Kidney epithelial cell (primary cell): ENCODE measurements at regions not wholly inside any gene's neighbourhood (a gene's known extent, or its start where the extent isn't known, plus 50 kb on each side); places are given as distances from the start of the nearest gene placed in this dataset.

ENCODE experiments used
- DNase-seq: peaks from one replicate; pipeline ENCODE4 v3.0.0-alpha.2; 2010; ENCODE audit warnings: low read depth
- H3K27me3 ChIP-seq: 2 replicates; pipeline ENCODE4 v1.6.0; 2011; ENCODE audit warnings: low read length; ENCODE audit not compliant: control insufficient read depth, insufficient read depth
- H3K36me3 ChIP-seq: 2 replicates; pipeline ENCODE4 v1.5.1; 2011; ENCODE audit warnings: low read length; ENCODE audit not compliant: control insufficient read depth, insufficient read depth
- H3K4me3 ChIP-seq: 2 replicates; pipeline ENCODE4 v1.5.1; 2011; ENCODE audit warnings: low read depth, mild to moderate bottlenecking, control low read depth, low read length
- TF ChIP-seq, protein P1 (sequence below): IDR thresholded peaks from 2 replicates; pipeline ENCODE4 v1.5.1; 2011; ENCODE audit warnings: mild to moderate bottlenecking, moderate library complexity, low read length, control low read depth, inconsistent platforms; ENCODE audit not compliant: insufficient read depth, poor library complexity, severe bottlenecking

DNA sequence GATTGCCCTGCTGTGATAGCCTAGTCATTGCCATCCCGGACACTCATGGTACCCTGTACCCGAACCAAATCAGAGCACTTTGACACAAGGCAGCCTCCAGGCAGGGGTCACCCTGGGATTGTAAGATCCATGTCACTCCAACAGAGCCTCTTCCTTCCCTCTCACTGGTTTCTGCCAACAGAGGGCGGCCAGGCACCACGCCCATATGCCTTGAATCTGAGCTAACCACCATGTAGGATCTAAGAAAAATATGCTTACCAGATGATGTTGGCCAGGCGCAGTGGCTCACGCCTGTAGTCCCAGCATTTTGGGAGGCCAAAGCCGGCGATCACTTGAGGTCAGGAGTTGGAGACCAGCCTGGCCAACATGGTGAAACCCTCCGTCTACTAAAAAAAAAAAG lies 389.2 kb upstream of the KLF6 start:
- DNase-seq = no peak
- Histone ChIP-seq H3K36me3 (no peaks in the 10 kb centered on the region), H3K27me3 (no peaks in the 10 kb centered on the region), H3K4me3 (no peak overlapping the region)
- TF ChIP-seq, protein P1, sequence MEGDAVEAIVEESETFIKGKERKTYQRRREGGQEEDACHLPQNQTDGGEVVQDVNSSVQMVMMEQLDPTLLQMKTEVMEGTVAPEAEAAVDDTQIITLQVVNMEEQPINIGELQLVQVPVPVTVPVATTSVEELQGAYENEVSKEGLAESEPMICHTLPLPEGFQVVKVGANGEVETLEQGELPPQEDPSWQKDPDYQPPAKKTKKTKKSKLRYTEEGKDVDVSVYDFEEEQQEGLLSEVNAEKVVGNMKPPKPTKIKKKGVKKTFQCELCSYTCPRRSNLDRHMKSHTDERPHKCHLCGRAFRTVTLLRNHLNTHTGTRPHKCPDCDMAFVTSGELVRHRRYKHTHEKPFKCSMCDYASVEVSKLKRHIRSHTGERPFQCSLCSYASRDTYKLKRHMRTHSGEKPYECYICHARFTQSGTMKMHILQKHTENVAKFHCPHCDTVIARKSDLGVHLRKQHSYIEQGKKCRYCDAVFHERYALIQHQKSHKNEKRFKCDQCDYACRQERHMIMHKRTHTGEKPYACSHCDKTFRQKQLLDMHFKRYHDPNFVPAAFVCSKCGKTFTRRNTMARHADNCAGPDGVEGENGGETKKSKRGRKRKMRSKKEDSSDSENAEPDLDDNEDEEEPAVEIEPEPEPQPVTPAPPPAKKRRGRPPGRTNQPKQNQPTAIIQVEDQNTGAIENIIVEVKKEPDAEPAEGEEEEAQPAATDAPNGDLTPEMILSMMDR = no peak

DNA sequence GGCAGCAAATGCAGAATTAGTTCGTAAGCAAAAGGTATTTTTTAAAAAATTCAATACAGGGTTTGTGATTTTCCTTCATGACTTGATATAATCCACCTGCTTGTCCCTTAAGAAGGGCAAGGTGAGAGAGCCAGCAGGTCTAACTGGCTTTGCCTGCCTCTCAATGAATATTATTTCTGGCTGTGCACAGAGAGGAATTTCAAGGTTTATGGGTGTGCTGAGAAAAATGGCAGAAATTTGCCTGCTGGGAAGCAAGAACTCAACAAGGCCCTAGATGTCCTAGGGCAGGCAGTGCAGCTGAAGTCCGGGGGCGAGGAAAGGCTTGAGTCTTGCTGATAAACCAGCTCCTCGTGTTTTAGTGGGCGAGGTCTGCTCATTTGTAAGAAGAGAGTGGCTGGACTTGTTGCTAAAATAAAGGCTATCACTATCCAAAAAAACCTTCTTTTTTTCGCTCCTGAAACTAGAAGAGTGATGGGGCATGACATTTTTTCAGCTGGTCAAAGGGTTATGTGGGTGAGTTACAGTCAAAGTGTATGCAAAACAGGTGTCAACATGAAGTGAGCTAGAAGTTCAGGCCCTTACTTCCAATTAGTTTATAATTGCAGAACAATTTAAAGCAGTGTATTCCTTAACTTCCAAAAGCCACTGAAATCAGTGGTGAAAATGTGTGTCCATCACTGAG lies 385.8 kb upstream of the KLF6 start:
- TF ChIP-seq, protein P1 = no peak
- Histone ChIP-seq H3K27me3 (no peaks in the 10 kb centered on the region), H3K4me3 (no peak overlapping the region), H3K36me3 (no peaks in the 10 kb centered on the region)
- DNase-seq = no peak

DNA sequence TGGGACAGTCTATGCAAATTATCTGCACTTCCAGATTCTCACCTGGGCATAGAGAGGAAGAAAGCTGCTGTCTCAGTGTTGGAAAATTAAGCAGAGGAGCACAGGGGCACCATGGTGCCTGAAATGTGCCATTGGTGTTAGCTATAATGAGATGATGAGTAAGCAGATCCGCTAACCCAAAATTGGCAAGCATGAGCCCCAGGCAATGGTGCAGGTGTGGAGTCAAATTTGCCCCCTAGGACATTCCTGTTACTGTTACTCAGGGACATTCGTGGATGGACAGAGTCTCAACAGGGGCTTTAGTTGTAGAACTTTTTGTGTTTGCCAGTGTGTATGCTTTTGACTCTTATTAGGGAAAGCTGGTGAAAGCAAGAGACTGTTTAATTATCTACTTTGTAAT lies 385.2 kb upstream of the KLF6 start:
- Histone ChIP-seq H3K27me3 (no peaks in the 10 kb centered on the region), H3K36me3 (no peaks in the 10 kb centered on the region), H3K4me3 (no peak overlapping the region)
- no peak for DNase-seq
- TF ChIP-seq, protein P1 = no peak

DNA sequence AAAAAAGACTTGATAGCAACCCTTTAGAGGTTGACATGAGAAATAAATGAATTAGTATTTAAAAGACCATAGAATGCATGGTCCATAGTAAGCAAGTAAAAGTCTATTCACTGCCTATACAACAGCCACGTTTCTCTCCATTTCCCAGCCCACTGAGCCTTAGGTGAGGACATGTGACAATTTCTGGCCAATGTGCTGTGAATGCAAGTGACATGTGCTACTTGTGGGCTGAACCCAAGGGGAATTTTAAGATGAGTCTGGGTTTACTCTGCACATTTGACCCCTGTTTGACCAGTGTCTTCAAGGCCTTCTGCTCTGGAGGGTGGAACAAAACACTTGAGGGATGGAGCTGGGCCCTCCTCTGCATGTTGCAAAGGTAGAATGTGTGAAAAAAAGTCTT lies 384.4 kb upstream of the KLF6 start:
- no peaks in the 10 kb centered on the region for H3K36me3 ChIP-seq
- DNase-seq = no peak
- H3K27me3 ChIP-seq = no peaks in the 10 kb centered on the region
- H3K4me3 ChIP-seq = no peak overlapping the region
- TF ChIP-seq, protein P1 = no peak

DNA sequence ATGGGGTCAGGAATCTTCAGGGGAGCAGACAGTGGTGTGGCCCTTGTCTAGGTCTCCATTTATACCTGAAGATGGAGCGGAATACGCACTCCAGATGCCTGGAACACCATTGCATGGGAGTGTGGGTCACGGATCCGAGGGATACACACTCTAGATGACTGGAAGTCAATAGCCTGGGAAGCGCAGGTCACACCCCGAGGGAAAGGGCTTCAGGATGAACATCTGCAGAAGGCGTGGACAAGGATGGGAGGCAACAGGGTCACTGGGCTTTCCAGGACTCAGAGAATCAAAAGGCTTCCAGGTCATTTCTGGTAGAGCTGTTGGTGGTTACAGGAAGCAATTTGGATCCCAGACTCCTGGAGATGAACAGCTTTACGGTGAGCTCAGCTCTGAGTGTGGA lies 382.2 kb upstream of the KLF6 start:
- TF ChIP-seq, protein P1 = no peak
- H3K4me3 ChIP-seq = no peak overlapping the region
- H3K27me3 ChIP-seq = no peaks in the 10 kb centered on the region
- H3K36me3 ChIP-seq = no peaks in the 10 kb centered on the region
- DNase-seq = no peak

DNA sequence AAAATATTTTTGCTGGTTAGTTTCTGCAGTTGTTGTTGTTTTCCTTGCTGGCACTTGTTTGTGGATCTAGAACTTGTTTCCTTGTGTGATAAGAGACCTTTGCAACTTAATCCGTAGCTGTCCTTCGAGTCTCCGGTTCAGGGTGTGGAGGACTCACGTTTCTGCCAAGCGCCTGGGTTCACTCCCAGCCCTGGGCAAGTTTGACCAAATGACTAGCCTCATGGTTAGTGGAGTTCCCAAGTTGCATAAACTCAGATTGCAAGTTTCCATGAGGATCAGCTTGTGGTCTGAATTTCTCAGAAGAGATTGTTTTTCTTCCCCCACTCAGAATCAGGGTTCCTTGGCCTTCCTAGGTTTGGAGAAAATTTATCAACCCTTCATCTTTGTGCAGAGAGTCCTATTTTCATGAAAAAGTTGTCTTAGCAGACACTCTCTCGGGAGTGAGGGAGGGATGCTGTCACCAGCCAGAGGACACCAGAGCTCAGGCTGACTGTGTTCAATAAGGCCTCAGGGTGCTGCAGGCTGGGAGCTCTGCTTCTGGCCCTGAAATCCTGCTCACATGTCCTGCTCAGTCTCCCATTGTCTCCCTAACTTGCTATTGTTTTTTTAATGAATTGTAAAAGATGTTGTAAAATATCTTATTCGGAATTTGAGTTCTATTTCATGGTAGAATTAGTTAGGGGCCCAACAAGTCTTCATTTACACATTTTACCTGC lies 377.7 kb upstream of the KLF6 start:
- H3K36me3 ChIP-seq = no peaks in the 10 kb centered on the region
- no peak for DNase-seq
- no peak overlapping the region for H3K4me3 ChIP-seq
- H3K27me3 ChIP-seq = no peaks in the 10 kb centered on the region
- TF ChIP-seq, protein P1 = no peak
